ENCODE measurements at regions not wholly inside any gene's neighbourhood (a gene's known extent, or its start where the extent isn't known, plus 50 kb on each side); places are given as distances from the start of the nearest gene placed in this dataset.

DNA sequence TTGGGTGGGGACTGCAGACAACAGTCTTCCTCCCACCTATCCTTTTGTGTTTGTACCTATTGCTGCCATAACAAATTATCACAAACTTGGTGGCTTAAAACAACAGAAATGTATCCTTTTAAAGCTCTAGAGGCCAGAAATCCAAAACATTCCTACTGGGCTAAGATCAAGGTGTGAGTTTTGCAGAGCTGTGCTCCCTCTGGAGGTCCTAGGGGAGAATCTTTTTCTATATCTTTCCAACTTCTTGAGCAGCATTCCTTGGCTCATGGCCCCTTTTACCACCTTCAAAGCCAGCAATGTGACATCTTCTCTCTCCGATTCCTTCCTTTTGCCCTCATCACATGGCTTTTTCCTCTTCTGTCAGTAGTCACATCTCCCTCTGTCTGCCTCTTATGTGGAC is 190.6 kb downstream of the TTC8 start:
- no peak for DNase-seq (ENCODE audit: low read depth, low spot score)

DNA sequence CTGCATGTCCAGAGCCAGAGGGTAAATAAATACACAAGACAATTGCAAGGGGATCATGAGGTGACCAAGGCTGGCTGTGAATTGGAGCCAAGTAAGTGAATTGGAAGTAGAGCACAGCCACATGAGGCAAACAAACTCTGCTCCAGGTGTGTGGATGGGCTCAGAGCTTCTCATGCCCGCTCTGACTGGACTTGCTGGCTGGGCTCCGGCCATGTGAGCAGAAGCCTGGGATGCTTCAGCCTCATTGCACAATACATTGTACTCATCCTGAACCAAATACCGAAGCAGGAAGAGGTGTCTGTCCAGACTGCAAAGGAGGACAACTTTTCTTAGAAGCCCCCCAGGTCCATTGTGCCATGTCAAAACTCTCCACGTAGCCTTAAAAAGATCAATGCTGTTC is 193.0 kb downstream of the TTC8 start:
- no peak for DNase-seq (ENCODE audit: low read depth, low spot score)

DNA sequence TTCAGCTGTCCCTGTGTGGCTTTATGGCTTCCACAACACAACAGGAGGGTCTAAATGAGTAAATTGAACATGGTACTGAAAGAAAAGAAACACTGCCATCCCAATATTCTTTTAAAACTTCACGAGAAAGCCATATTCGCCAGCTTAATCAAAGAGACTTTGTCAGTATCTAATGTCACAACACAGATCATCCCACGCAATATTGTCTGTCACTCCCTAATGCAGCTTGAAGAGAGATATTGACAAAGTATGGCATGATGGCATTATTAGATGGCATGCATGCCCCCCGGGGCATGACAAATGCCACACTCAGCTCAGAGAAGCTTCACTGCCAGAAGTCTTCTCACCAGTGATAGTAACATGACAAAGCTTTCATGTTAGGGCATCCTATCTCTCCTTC is 197.8 kb downstream of the TTC8 start:
- no peak for DNase-seq (ENCODE audit: low read depth, low spot score)

DNA sequence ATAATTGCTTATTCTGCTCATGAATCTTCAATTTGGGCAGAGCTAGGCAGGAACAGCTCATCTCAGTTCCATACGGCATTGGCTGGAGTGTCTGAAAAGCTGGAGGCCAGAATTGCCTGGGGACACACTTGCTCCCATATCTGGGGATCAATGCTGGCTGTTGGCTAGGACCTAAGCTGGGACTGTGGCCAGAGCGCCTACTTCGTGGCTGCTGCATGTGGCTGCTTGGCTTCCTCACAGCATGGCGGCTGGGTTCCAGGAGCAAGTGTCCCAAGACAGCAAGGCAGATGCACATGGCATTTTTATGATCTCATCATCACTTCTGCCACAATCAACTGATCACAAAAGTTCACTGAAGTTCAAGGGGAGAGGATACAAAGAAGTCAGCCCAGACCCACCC is 200.2 kb downstream of the TTC8 start:
- no peak for DNase-seq (ENCODE audit: low read depth, low spot score)

DNA sequence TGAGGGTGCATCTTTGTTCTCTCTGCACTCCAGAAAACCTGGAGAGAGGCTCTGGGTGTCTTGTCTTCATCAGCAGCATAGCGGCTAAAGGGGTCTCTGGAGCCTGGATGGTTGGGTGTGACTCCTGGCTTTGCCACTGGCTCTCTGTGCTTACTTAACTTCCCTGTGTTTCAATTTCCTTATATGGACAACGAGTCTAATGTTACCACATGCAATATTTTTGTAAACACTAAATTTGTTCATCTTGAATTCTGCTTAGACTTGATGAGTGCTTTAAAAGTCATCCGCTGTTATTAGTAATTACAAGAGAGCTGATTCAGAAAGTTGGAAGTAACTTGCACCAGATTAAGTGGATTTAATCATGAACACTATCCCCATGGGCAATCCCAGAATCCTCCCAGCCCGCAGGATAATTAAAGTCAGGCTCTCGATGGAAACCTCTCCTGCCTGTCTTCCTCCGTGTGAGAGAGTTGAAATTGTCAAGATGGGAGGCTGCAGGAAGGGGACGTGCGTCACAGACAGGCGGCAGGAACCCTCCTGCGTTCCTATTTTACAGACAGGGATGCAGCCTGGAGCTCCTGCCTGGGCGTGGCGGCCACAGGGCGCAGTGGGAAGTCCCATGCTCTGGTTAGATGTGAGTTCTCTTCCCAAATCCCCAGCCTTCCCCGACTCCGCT is 201.2 kb downstream of the TTC8 start:
- no peak for DNase-seq (ENCODE audit: low read depth, low spot score)

DNA sequence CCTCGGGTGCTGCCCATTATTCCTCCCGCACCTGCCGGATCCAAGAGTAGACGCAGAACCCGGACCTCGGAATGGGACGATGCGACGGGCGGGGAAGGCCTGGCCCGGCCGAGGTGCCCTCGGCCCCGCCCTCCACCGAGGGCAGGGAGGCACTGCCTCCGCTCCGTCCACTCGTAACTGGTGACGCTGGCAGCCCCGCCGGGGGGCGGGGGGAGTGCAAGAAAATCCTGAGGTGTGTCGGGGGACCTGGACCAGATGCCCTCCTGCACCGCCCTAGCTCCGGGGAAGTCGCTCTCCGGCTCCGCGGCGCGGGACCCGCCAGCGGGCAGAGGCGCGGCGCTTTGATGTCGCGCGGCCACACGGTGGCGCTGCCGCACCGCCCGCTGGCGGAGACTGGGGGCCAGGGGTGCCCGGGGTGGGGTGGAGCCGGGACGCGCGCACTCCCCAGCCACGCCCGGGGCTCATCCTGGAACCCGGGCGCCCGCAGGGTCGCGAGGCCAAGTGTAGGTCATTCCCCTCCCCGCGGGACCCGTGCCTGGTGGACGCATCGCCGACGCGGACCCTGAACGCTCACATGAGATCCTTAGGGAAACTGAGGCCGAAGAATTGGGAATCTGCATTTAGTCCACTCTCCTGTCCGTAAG is 202.8 kb downstream of the TTC8 start:
- DNase-seq (ENCODE audit: low read depth, low spot score), result peak; percentile 17

DNA sequence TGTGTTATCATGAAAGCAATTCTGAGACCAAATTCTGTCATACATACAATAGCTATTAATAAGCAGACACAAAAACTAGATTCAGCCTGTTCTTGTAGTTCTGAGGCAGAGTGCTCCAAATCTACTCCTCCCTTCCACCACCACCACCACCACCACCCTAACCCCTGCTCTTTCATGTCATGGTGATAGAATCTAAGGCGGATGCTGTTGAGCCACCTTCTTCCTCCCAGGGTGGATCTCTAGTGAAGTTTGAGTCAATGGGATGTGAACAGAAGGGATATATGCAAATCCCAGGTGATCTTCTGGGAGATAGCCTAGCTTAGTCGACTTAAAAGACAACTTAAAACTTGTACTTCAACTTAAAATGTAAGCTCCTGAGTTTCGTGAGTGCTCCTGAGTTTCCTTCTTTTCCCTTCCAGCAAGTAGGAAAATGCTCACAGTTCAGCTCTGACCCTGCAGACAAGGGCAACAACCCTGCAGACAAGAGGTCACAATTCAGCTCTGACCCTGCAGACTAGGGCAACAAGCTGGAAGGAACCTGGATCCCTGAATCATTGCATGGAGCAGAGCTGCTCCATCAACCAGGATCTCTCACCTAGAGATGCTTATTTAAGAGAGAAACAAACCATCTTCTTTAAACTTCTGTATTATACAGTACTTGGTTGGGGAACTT is 204.1 kb downstream of the TTC8 start:
- no peak for DNase-seq (ENCODE audit: low read depth, low spot score)

DNA sequence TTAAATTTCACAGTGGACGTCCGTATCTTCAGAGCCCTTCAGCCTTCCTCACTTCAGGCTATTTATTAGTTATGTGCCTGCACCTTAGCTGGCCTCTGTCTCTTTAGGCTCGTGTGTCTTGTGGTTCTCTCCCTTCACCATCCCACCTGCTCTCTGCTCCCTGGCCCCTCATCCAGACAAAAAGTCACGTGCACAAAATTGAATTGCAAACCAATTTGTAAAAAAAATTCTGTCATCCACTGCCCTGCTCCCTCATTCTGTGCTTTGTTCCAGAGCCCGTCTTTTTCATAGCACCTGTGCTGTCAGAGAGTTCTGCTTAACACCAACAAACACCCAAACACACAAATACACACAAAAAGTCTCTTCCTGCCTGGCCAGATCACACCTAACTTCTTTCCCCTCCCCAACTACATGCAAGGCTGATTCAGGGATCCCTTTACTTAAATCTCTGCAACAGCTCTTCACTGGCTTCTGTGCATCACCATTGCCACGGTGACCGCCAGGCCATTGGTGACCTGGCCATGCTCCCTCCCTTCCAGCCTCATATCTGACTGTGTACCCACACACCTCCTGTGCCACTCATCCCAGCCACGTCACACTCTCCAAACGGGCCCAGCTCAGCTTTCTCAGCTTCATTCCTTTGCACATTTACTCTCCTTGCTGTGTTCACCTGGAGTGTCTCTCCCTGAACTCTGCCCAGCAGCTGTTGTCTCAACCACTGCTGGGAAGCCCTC is 205.7 kb downstream of the TTC8 start:
- DNase-seq (ENCODE audit: low read depth, low spot score), result no peak

DNA sequence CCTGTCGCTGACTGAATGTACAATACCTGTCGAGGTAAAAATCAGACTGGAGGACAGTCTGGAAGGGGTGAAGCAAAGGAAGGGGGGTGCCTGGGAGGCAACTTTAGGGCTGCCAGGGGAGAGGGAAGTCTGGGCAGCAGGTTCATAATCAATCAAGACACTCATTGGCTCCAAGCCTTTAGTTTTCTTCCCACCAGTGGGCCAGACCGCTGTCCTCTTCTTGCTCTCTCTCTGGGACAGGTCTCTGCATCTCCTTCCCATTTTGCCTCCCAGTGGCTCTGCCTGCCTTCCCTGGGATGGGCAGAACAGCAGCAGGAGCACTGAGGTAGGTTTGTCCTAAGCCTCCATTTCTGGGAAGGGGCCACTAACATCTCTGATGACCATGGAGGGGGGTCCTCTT is 206.5 kb downstream of the TTC8 start:
- no peak for DNase-seq (ENCODE audit: low read depth, low spot score)

DNA sequence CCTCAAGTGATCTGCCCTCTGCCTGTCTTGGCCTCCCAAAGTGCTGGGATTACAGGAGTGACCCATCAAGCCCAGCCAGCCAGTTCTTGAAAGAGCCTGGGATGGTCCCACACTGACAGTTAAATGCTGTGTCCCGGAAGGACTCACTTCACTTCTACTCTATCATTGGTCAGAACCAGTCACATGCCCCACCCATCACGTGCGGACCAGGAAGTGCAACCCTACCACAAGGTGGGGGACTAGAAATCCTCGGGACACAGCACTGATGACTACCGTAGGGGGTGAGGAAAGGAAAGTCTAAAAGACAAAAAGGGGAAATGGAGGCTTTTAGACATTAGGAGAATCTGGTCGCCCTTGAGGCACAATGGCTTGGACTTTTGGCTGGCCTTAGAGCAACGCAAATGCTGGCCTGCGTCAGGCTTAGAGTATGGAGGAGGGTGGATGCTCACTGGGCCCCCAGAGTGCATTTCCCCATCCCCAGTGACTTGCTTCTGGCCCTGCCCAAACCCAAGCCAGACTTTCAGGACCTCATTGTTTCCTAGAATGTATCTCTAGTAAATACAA is 207.7 kb downstream of the TTC8 start:
- no peak for DNase-seq (ENCODE audit: low read depth, low spot score)

DNA sequence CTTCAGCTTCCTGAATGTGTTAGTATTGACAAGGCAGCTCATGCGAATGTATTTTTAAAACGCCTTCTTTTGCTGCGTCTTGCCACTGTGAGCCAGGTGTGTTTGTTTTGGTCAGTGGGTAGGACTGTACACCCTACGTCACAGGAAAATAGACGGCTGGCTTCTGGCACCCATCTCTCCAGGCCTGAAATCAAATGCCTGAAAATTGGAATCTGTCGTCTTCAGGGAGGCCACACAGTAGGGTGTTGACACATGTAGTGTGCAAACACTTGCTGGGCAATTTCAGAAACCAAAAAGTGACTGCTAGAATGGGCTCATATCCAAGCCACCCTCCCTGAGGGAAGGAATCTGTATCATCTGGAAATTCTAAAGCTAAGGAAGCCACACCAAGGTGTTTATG is 209.3 kb downstream of the TTC8 start:
- DNase-seq (ENCODE audit: low read depth, low spot score), result no peak

DNA sequence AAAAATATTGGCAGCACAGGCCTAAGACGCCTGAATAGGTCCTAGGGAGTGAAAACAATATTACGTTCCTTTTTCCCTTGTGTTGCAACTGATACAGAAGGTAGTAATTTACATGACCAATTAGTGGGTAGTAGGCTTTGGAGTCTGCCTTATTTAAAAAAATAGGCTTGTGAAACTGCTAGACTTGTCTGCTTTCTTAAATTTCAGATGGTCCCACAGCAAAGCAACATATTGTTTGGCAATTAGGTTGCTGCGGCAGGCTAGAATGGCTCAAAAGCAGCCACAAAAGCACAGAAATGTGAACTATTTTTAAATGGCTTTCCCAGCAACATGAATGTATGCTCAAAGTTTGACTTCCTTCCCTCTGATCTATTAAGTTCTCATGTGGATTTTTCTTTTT is 211.9 kb downstream of the TTC8 start:
- no peak for DNase-seq (ENCODE audit: low read depth, low spot score)

DNA sequence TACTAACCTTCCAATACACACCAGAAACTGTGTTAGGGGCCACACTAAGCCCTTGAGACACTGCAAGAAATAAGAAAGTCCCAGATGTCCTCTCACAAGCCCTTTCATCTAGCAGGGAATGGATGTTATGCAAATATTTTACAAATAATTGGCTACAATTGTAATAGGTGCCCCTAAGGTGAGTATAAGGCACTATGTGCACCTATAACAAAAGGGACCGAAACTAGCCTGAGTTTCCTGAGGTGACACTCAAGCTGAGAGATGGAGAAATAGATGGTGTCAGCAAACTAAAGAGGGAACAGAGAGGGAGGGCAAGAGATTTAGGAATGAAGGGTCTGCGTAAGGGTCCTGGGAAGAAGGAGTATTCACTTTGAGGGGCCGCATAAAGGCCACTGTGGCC is 212.6 kb downstream of the TTC8 start:
- no peak for DNase-seq (ENCODE audit: low read depth, low spot score)

DNA sequence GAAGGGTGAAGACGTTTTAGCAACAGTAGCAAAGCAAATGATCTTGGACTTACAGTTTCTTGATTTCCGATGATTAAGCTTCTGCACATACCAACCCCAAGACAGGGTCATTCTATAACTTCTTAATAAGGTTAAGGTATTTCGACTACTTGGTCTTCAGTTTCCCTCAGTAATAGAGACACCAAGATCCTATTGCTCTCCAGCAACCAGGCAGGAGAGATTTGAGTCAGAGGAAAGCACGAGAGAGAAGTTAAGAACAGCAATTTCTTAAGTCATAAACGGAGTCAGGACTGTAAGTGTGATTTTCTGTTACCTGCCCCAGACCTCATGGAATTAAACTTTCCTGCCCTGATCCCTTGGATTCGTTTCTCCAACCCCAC is 215.6 kb downstream of the TTC8 start:
- no peak for DNase-seq (ENCODE audit: low read depth, low spot score)

DNA sequence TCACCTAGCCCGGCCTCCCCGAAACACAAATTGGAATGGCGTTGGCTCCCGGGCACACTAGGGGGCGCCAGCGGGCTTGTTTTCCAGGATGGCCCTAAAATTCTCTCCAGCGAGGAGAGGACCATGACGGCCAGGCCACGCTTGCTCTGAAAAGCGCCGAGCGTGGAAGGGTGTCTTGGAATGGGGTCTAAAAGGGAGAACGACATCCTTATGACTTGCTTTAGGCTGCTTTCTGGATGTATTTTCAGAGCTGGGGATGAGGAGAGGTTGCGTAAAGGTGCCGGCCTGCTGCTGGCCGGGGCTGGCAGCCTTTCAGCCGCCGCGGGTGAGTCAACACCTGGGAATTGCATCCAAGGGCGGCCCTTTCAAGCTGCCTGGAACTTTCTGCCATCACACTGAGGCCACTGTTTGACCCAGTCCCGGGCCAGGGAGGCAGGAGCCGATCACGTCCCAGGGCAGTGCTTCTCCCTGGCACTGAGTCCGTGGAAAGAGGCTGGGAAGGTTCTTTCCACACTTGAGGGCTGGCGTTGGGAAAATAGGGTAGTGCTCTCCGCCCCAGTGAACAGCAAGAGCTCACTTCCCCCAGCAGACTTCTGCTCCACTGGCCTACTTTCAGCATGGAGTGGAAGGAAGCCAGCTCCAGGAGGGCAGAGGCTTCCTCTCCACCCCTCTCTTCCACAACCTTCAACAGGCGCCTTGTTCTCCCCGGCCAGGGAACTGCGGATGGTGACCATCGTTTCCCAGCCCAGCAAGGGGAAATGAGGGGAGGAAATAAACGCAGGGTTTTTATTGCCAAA is 216.2 kb downstream of the TTC8 start:
- peak; percentile 65 for DNase-seq (ENCODE audit: low read depth, low spot score)

DNA sequence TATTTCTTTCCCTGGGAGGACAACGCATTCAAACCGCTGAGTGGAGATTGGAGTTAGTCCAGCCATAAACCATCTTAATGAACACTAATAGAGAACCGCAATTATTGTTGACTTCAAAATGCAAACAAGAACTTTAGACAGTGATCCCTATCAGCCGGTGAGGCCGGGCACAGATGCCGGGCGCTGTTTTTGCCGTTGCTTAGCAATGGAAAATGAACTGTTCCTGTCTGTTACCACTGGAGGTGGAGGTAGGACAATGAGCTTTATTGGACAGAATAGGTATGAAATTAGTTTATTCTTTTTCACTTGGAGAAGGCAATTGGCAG is 216.8 kb downstream of the TTC8 start:
- no peak for DNase-seq (ENCODE audit: low read depth, low spot score)

DNA sequence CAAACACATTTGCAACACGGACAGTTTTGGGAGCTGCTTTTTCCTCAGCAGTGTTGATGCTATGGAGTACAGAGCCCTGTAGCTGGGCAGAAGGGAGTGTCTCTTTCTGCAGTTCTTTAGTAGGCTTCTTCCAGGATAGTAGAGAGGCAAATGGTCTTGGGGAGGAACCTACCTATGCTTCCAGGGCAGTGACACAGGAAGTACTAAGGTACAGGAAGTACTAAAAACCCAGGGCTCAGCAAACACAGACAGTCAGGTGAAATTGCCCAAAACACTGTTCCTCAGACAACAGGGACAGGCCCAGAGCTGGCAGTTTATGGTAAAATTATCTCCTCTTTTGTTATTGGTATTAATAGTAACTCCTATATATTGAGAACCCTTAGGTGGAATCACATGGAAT is 217.6 kb downstream of the TTC8 start:
- no peak for DNase-seq (ENCODE audit: low read depth, low spot score)

DNA sequence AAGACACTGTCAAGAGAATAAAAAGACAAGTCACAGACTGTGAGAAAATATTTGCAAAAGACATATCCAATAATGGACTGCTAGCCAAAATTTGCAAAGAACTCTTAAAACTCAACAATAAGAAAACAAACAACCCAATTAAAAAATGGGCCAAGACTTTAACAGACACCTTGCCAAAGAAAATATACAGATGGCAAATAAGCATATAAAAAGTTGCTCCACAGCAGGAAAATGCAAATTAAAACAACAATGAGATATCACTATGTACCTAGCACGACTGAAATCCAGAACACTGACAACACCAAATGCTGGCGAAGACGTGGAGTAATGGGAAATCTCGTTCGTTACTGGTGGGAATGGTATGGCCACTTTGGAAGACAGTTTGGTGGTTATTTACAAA is 228.9 kb downstream of the TTC8 start:
- no peak for DNase-seq (ENCODE audit: low read depth, low spot score)

DNA sequence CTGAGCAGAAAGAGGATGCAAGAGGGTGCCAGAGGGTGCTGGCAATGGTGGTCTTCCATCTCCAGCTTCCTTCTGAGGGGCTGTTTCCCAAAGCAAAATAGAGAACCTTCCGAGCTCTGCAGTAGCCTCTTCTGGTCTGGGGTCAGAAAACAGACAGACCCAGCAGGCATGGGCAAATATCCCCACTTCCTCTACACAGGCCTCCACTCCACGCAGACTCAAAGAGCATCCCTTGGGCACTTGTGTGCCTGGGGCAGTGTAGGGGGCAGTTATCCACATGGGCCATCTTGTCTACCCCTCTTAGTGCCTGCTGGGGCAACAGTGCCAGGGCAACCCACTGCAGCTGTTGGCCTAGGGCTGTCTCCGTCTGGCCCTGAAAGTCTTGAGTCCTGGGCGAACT is 231.9 kb downstream of the TTC8 start:
- no peak for DNase-seq (ENCODE audit: low read depth, low spot score)

DNA sequence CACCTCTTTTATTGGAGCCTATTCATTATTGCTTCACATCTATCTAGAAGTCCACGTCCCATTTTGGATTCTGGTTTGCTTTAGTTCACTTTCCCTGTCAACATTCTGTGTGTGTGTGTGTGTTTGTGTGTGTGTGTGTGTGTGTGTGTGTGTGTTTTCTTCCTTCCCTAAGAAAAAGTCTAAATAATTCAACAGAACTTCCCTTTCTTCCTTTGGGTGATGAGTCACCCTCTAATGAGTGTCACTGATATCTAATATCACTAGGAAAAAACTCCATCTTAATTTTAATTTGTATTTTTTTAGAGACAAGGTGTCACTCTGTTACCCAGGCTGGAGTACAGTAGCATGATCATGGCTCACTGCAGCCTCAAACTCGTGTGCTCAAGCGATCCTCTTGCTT is 234.2 kb downstream of the TTC8 start:
- DNase-seq (ENCODE audit: low read depth, low spot score), result no peak

DNA sequence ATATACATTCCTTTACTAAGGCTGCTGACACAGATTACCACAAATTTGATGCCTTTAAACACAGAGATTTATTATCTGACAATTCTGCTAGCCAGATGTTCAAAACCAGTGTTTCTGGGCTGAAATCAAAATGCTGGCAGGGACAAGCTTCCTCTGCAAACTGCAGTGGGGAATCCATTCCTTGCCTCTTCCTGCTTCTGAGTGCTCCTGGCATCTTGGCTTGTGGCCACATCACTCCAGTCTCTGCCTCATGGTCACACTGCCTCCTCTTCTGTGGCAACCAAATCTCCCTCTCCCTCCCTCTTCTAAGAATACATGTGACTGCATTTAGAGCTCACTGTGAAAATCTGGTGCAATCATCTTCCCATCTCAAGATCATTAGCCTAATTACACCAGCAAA is 235.7 kb downstream of the TTC8 start:
- DNase-seq (ENCODE audit: low read depth, low spot score), result no peak

DNA sequence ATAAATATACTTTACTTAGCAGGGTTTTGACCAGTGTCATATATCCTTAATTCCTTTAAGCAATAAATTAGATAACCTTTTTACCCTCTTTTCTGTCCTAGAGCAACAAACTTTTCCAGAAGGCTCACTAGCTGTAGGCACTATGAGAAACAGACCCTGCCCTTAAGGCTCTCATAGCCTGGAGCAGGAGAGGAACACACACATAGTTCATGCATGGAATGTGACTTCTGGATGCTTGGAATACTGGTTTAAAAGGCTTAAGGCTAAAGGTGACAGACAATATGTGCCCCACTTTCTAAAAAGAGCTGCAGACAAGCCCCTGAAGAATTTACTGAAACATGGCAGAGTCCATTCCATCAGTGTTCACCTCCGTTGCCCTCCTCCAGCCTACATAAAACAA is 237.2 kb downstream of the TTC8 start:
- DNase-seq (ENCODE audit: low read depth, low spot score), result no peak

All from activated naive CD8-positive, alpha-beta T cell treated with anti-CD3 and anti-CD28 coated beads, Interleukin-2, amount 50 U/mL, for 16 hours (primary cell).